ENCODE measurements at regions not wholly inside any gene's neighbourhood (a gene's known extent, or its start where the extent isn't known, plus 50 kb on each side); places are given as distances from the start of the nearest gene placed in this dataset.

GRCh38 chr6:12369781-12370262 lies 79.7 kb downstream of the EDN1 start:
- no peak for DNase-seq (ENCODE audit: low spot score)
- no peak overlapping the region for H3K18ac ChIP-seq (ENCODE audit: low read length)
- no peak overlapping the region for H2BK120ac ChIP-seq (ENCODE audit: low read depth, low read length)
- no CpG with 5 or more reads among the region's 11 CpGs for WGBS, 2 donors (ENCODE audit: extremely low coverage in 2 of 2, insufficient read length in 2 of 2, insufficient replicate concordance in 1 of 2)
- H2BK12ac ChIP-seq (ENCODE audit: low read length): no peak overlapping the region
- no peak overlapping the region for H3K14ac ChIP-seq (ENCODE audit: low read length)
- no peak overlapping the region for H3K4me2 ChIP-seq (ENCODE audit: insufficient read depth, low read length, poor library complexity, severe bottlenecking)
- H3K27ac ChIP-seq (replicated peaks; ENCODE audit: low read length): no peak overlapping the region
- H2BK5ac ChIP-seq (ENCODE audit: low read length): no peak overlapping the region
- no peak overlapping the region for H2AFZ ChIP-seq (ENCODE audit: low read length)
- no peak overlapping the region for H3K4me3 ChIP-seq (ENCODE audit: low read length in 2 of 2)
- no peak overlapping the region for H3K9ac ChIP-seq (ENCODE audit: low read depth, low read length, poor library complexity)
- no peak overlapping the region for H2BK15ac ChIP-seq (ENCODE audit: low read length)
- no peak overlapping the region for H4K91ac ChIP-seq (ENCODE audit: low read depth, low read length, poor library complexity)
- no peaks in the 10 kb centered on the region for H3K36me3 ChIP-seq (replicated peaks in 1 of 2; ENCODE audit: control insufficient read depth in 2 of 2, insufficient read depth in 2 of 2, low read length in 2 of 2)
- H2AK5ac ChIP-seq (ENCODE audit: low read depth, low read length): no peak overlapping the region
- no peak overlapping the region for H3K23ac ChIP-seq (ENCODE audit: low read depth, low read length, poor library complexity)
- H3K27me3 ChIP-seq (ENCODE audit: control insufficient read depth in 3 of 3, insufficient read depth in 3 of 3, low read depth in 1 of 3, low read length in 3 of 3): no peaks in the 10 kb centered on the region
- peaks cover 6 to 7% of the 10 kb centered on the region in 2 donors for H3K4me1 ChIP-seq (ENCODE audit: control insufficient read depth in 2 of 2, insufficient read depth in 1 of 2, low read depth in 1 of 2, low read length in 2 of 2)
- H4K8ac ChIP-seq (ENCODE audit: low read depth, low read length): no peak overlapping the region
- H3K79me1 ChIP-seq (ENCODE audit: low read depth, low read length): no peaks in the 10 kb centered on the region
- no peak overlapping the region for H3K4ac ChIP-seq (ENCODE audit: low read length)
- no peaks in the 10 kb centered on the region for H3K9me3 ChIP-seq (replicated peaks in 1 of 2; ENCODE audit: control insufficient read depth in 2 of 2, insufficient read depth in 1 of 2, low read depth in 1 of 2, low read length in 2 of 2)

- Histone ChIP-seq H2BK120ac (ENCODE audit: low read depth, low read length) (no peak overlapping the region), H3K4me1 (ENCODE audit: control insufficient read depth in 2 of 2, insufficient read depth in 1 of 2, low read depth in 1 of 2, low read length in 2 of 2) (no peaks in the 10 kb centered on the region), H3K9ac (ENCODE audit: low read depth, low read length, poor library complexity) (no peak overlapping the region), H2AFZ (ENCODE audit: low read length) (no peak overlapping the region), H2BK15ac (ENCODE audit: low read length) (no peak overlapping the region), H3K27ac (replicated peaks; ENCODE audit: low read length) (no peak overlapping the region), H4K8ac (ENCODE audit: low read depth, low read length) (no peak overlapping the region), H3K79me1 (ENCODE audit: low read depth, low read length) (no peaks in the 10 kb centered on the region), H3K4ac (ENCODE audit: low read length) (no peak overlapping the region), H4K91ac (ENCODE audit: low read depth, low read length, poor library complexity) (no peak overlapping the region), H3K4me3 (ENCODE audit: low read length in 2 of 2) (no peak overlapping the region), H2BK5ac (ENCODE audit: low read length) (no peak overlapping the region), H3K18ac (ENCODE audit: low read length) (no peak overlapping the region), H3K36me3 (replicated peaks in 1 of 2; ENCODE audit: control insufficient read depth in 2 of 2, insufficient read depth in 2 of 2, low read length in 2 of 2) (no peaks in the 10 kb centered on the region), H2AK5ac (ENCODE audit: low read depth, low read length) (no peak overlapping the region), H3K14ac (ENCODE audit: low read length) (no peak overlapping the region), H3K4me2 (ENCODE audit: insufficient read depth, low read length, poor library complexity, severe bottlenecking) (no peak overlapping the region), H3K9me3 (replicated peaks in 1 of 2; ENCODE audit: control insufficient read depth in 2 of 2, insufficient read depth in 1 of 2, low read depth in 1 of 2, low read length in 2 of 2) (no peaks in the 10 kb centered on the region), H3K27me3 (ENCODE audit: control insufficient read depth in 3 of 3, insufficient read depth in 3 of 3, low read depth in 1 of 3, low read length in 3 of 3) (no peaks in the 10 kb centered on the region), H2BK12ac (ENCODE audit: low read length) (no peak overlapping the region), H3K23ac (ENCODE audit: low read depth, low read length, poor library complexity) (no peak overlapping the region)
- WGBS, 2 donors (ENCODE audit: extremely low coverage in 2 of 2, insufficient read length in 2 of 2, insufficient replicate concordance in 1 of 2): no CpG with 5 or more reads among the region's 1 CpG
- no peak for DNase-seq (ENCODE audit: low spot score)
Measured at GRCh38 chr6:12371151-12371550, 81.0 kb downstream of the EDN1 start.

- Histone ChIP-seq H3K4me3 (ENCODE audit: low read length in 2 of 2) (no peak overlapping the region), H3K9me3 (replicated peaks in 1 of 2; ENCODE audit: control insufficient read depth in 2 of 2, insufficient read depth in 1 of 2, low read depth in 1 of 2, low read length in 2 of 2) (no peaks in the 10 kb centered on the region), H2BK120ac (ENCODE audit: low read depth, low read length) (no peak overlapping the region), H3K9ac (ENCODE audit: low read depth, low read length, poor library complexity) (no peak overlapping the region), H4K8ac (ENCODE audit: low read depth, low read length) (no peak overlapping the region), H3K23ac (ENCODE audit: low read depth, low read length, poor library complexity) (no peak overlapping the region), H4K91ac (ENCODE audit: low read depth, low read length, poor library complexity) (no peak overlapping the region), H3K79me1 (ENCODE audit: low read depth, low read length) (no peaks in the 10 kb centered on the region), H2AFZ (ENCODE audit: low read length) (no peak overlapping the region), H3K4ac (ENCODE audit: low read length) (no peak overlapping the region), H3K27ac (replicated peaks; ENCODE audit: low read length) (no peak overlapping the region), H2AK5ac (ENCODE audit: low read depth, low read length) (no peak overlapping the region), H3K18ac (ENCODE audit: low read length) (no peak overlapping the region), H2BK12ac (ENCODE audit: low read length) (no peak overlapping the region), H3K4me1 (ENCODE audit: control insufficient read depth in 2 of 2, insufficient read depth in 1 of 2, low read depth in 1 of 2, low read length in 2 of 2) (no peaks in the 10 kb centered on the region), H3K36me3 (replicated peaks in 1 of 2; ENCODE audit: control insufficient read depth in 2 of 2, insufficient read depth in 2 of 2, low read length in 2 of 2) (no peaks in the 10 kb centered on the region), H3K4me2 (ENCODE audit: insufficient read depth, low read length, poor library complexity, severe bottlenecking) (no peak overlapping the region), H3K14ac (ENCODE audit: low read length) (no peak overlapping the region), H2BK15ac (ENCODE audit: low read length) (no peak overlapping the region), H3K27me3 (ENCODE audit: control insufficient read depth in 3 of 3, insufficient read depth in 3 of 3, low read depth in 1 of 3, low read length in 3 of 3) (no peaks in the 10 kb centered on the region), H2BK5ac (ENCODE audit: low read length) (no peak overlapping the region)
- no CpG with 5 or more reads among the region's 3 CpGs for WGBS, 2 donors (ENCODE audit: extremely low coverage in 2 of 2, insufficient read length in 2 of 2, insufficient replicate concordance in 1 of 2)
- DNase-seq (ENCODE audit: low spot score): no peak
Measured at GRCh38 chr6:12371641-12372146, 81.5 kb downstream of the EDN1 start.

DNA sequence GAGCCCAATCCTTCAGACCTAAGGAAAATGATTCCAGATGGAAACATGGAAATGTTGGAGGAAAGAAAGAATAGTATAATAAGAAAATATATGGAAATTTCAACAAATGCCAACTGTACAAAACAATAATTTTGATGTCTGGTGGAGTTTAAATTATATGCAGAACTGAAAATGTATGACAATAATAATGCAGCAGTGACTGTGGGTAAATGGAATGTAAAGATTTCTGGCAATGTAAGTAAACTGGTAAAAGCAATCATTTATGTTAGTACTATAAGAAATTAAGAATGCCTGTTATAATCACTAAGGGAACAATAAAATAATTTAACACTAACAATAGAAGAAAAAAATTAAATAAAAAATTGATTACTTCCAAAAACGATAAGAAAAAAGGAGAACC lies 89.0 kb downstream of the EDN1 start:
- Histone ChIP-seq H3K18ac (ENCODE audit: low read length) (no peak overlapping the region), H3K9me3 (replicated peaks in 1 of 2; ENCODE audit: control insufficient read depth in 2 of 2, insufficient read depth in 1 of 2, low read depth in 1 of 2, low read length in 2 of 2) (no peaks in the 10 kb centered on the region), H2BK15ac (ENCODE audit: low read length) (no peak overlapping the region), H2AFZ (ENCODE audit: low read length) (no peak overlapping the region), H2BK5ac (ENCODE audit: low read length) (no peak overlapping the region), H3K23ac (ENCODE audit: low read depth, low read length, poor library complexity) (no peak overlapping the region), H4K91ac (ENCODE audit: low read depth, low read length, poor library complexity) (no peak overlapping the region), H3K79me1 (ENCODE audit: low read depth, low read length) (no peaks in the 10 kb centered on the region), H3K4me2 (ENCODE audit: insufficient read depth, low read length, poor library complexity, severe bottlenecking) (no peak overlapping the region), H3K4me3 (ENCODE audit: low read length in 2 of 2) (no peak overlapping the region), H3K9ac (ENCODE audit: low read depth, low read length, poor library complexity) (no peak overlapping the region), H2AK5ac (ENCODE audit: low read depth, low read length) (no peak overlapping the region), H3K4me1 (ENCODE audit: control insufficient read depth in 2 of 2, insufficient read depth in 1 of 2, low read depth in 1 of 2, low read length in 2 of 2) (no peaks in the 10 kb centered on the region), H3K27ac (replicated peaks; ENCODE audit: low read length) (no peak overlapping the region), H3K4ac (ENCODE audit: low read length) (no peak overlapping the region), H2BK120ac (ENCODE audit: low read depth, low read length) (no peak overlapping the region), H4K8ac (ENCODE audit: low read depth, low read length) (no peak overlapping the region), H3K14ac (ENCODE audit: low read length) (no peak overlapping the region), H3K27me3 (ENCODE audit: control insufficient read depth in 3 of 3, insufficient read depth in 3 of 3, low read depth in 1 of 3, low read length in 3 of 3) (no peaks in the 10 kb centered on the region), H2BK12ac (ENCODE audit: low read length) (no peak overlapping the region), H3K36me3 (replicated peaks in 1 of 2; ENCODE audit: control insufficient read depth in 2 of 2, insufficient read depth in 2 of 2, low read length in 2 of 2) (no peaks in the 10 kb centered on the region)
- DNase-seq (ENCODE audit: low spot score): no peak
- no CpG with 5 or more reads among the region's 1 CpG for WGBS, 2 donors (ENCODE audit: extremely low coverage in 2 of 2, insufficient read length in 2 of 2, insufficient replicate concordance in 1 of 2)
